ENCODE measurements at regions not wholly inside any gene's neighbourhood (a gene's known extent, or its start where the extent isn't known, plus 50 kb on each side); places are given as distances from the start of the nearest gene placed in this dataset.

DNA sequence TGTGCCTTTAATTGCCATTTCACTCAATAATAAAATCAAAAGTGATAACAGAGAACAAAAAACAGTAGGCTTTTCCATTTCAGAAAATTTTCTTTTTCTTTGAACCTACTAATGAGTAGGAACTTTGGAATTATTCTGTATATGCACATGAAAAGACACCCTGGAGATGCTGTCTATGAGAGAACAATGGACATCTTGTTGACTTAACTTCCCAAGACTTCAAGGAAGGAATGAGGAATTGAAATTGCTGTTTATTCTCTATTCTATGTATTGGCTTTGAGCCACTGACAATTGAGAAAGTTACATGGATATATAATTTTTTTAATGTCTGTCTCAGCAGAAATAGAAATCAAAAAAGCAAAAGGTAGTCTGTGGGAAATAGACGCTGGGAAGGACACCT, 98.6 kb upstream of the PCSK2 start:
- DNase-seq (ENCODE audit: low read depth), result no peak

DNA sequence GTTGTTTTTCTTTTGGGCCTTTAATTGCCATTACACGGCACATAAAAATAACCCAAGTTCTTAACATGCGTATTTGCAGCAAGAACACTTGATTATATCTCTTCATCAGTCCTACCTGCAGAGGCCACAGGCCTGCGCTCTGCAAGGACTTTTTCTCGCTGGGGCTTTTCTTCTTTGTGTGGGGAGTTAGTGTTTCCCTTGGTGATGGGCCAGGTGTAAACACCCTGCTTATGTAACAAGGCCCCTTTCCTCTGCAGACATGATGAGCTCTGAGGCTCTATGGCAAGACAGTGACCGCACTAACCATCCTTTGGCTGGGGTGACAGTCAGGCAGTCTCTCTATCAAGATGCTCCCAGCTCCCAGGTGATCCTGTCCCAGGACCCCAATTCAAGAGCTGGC, 97.8 kb upstream of the PCSK2 start:
- DNase-seq (ENCODE audit: low read depth), result no peak

DNA sequence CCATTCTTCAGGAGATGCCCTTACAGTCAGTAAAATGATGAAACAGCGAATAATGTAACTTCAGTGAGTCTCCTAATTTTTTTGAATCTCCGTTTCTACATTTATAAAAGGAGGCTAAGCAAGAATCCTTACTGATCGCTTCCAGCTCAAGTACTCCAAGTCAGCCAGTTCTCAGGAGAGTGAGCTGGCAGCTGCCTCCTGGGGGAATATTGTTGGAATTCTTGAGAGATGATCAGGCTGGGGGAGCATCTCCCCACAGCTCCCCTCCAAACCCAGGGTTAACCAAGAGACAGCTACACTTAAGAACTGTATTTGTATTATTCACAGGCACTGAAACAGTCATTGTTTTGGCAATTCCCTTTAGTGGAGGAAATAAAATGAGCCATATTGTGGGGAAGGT, 89.1 kb upstream of the PCSK2 start:
- DNase-seq (ENCODE audit: low read depth), result peak; percentile 7

DNA sequence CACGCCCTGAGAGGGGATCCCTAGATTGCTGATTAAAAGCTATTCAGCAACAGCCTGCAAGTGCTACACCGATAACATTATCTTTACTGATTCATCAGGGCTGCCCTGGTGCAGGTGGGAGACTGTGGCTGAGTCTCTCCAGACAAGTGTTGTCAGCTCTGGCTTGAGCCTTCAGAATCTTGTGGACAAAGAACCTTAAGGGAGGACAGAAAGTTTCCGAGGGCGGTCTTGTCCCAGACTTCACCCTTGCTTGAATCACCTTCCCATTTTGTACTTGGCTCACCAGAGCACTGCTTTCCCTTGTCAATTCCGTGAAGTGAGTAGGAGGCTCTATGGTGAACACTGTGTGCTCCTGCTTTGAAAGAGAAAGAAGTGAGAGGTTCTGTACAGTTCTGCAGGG, 88.6 kb upstream of the PCSK2 start:
- DNase-seq (ENCODE audit: low read depth), result no peak

DNA sequence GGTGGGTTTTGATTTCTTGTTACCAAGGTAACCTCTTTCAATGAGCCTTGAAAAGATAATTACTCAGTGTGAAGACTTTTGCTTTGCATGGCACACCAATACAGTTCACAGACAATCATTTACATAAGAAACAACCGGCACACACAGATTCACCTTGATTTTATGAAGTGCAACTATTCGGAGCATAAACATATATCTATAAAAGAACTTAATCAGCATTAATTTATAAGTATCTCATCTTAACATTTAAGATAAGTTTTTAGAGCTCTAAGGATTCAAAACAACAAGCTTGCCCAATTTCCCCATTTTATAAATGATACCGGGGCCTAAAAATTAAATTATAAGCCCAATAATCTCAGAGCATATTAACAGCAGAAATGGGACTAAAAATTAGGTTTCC, 85.9 kb upstream of the PCSK2 start:
- DNase-seq (ENCODE audit: low read depth), result no peak

DNA sequence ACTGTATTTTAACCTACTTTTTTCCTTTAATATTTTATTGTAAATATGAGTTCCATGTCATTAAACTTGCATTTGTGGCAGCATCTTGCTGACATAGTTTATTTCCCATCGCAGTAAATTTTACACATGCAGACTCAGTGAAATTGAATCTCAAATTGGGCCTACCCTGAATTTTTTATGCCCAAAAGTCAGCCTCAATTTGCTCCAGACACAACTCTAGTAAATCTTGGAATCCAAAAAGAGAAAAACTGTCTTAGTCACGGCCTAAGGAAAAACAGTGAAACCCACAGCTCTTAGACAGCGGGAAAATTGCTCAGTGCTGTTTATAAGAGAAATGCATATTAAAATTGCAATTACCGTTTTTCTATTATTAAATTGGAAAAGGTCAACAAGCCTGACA, 85.3 kb upstream of the PCSK2 start:
- no peak for DNase-seq (ENCODE audit: low read depth)

DNA sequence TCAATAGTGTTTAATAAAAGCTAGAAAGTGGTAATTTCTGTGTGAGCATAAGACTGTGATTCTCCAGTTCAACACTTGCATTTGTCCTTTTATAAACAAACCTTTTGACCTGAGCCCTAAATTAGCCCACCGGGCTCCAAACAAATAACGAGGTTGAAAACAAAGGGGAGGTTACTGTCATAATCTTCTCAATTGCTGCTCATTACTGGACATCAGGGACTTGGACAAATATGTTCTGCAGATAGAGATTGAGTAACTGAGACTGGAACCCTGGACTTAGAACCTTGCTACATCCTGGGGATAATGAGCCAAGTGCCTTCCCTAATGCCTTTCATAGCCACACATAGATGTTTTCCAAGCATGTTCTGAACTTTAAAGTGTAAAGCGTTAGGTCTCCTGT, 84.2 kb upstream of the PCSK2 start:
- DNase-seq (ENCODE audit: low read depth), result no peak

DNA sequence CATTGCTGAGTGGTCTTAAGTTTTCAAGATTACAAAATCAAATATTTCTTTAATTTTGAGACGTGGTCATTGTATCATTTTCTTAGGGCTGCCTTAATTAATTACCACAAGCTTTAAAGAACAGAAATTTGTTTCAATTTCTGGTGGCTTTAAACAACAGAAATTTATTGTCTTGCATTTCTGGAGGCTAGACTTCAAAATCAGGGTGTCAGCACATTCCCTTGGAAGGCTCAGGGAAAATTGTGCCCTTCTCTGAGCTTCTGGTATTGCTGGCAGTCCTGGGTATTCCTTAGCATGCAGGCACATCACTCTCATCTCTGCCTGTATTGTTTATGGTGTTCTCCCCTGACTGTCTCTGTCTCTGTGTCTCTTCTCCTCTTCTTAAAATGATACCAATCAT, 76.0 kb upstream of the PCSK2 start:
- DNase-seq (ENCODE audit: low read depth), result no peak

DNA sequence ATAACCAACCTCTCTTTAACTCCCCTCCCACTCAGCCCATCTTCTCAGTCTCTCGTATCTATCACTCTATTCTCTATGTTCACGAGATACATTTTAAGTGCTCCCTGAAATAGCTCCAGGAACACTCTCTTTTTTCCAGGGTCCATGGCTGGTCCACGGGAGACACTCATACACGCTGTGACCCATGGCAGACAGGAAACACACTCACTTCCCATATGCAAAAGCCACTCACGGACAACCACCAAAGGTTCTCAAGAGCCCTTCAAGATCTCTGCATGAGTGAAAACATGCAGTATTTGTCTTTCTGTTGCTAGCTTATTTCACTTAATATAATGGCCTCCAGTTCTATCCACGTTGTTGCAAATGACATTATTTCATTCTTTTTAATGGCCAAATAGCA, 71.4 kb upstream of the PCSK2 start:
- no peak for DNase-seq (ENCODE audit: low read depth)

DNA sequence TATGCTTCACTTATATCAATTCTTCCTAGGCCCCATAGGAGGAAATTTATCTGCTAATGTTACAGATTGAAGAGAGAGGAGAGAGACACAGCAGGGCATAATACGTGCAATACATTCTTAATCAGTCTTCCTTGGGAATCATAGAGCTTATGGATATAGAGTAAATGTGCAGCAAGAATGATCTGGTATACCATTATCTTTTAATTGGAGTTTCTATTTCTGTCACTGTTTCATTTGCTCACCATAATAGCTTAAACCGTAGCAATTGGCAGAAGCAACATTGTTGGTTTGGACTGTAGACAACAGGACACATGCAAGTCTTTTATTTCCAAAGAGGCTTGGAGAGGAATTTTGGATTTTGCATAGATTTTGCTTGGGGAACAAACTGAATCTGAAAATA, 68.1 kb upstream of the PCSK2 start:
- no peak for DNase-seq (ENCODE audit: low read depth)

DNA sequence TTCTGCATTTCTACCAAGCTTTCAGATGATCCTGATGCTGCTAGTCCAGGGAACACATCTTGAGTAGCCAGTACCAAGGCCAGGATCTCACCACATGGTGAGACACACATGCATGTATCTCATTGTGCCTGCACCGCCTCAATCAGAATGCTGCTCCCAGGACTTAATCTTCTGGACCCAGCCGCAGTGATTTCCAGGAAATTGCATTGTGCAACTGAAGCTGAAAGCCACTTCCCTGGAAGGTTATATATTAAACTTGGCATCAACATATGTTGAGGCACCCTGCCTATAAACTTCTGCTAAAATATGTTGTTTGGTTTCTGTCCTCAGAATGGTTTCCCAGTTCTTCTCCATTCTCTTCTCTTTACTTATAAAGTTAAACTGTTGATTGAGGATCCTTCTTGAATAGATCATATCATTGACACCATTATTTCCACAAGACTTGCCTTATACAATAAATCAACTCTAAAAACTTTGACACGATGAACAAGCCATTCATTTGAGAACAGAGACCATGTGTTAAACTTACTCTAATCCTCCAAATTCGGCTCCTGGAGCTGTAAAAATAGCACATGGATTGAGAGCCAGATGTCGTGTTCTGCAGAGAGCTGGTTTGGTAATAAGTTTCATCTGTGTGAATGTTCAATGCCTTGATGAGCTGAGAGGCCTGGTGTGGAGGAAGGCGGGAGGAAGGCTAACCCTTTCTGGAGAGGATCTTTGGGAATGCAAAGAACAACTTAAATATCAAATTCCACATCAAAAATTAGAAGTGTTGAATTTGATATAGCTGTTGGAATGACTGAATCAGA, 65.0 kb upstream of the PCSK2 start:
- DNase-seq (ENCODE audit: low read depth), result no peak

DNA sequence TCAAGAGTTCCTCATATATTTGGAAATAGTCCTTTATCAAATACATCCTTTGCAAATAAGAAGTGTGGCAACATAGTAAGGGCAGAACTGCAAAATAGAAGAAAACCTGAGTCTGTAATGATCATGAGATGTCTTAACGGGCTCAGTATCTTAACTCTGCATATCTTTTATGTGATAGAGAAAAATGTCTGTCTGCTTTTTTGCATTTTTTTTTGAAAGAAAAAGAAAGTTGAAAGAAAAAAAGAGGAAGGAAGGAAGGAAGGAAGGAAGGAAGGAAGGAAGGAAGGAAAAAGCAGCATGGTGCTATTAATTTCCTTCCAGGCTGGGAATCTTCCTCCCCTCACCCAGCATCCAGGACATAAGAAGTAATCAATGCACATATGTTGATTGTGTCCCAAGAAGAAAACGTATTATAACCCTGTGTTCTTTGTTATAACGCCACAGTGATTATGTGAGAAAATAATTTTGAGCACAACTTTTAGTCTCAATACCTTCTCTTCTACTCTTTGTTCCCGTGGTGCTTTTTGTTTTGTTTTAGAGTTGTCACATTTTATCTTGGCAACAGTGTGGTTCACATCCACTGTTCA, 58.7 kb upstream of the PCSK2 start:
- DNase-seq (ENCODE audit: low read depth), result no peak

DNA sequence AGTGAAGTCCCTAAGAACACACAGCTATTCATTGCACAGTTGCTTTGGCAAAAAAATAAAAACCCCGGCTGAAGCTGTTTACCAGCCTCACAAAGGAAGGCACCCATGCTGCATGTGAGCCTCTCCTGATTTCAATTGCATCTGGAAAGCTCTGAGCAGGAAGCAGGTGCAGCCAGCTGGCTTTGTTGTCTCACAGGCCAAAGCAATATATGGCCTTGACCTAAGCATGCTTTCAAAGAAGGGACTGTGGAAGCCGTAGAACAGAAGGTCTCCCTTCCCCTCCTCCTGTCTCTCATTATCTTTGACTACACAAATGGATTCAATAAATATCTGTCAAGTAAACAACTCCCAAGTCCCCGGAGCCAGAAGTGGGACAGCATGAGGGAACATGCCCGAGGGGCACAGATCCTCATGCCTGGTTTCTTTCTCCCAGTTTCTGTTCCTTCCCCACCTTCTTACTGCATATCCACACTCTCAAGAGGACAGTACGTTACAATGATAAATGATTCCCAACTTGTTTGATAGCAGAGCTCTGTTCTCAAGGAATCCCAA, 57.2 kb upstream of the PCSK2 start:
- no peak for DNase-seq (ENCODE audit: low read depth)

DNA sequence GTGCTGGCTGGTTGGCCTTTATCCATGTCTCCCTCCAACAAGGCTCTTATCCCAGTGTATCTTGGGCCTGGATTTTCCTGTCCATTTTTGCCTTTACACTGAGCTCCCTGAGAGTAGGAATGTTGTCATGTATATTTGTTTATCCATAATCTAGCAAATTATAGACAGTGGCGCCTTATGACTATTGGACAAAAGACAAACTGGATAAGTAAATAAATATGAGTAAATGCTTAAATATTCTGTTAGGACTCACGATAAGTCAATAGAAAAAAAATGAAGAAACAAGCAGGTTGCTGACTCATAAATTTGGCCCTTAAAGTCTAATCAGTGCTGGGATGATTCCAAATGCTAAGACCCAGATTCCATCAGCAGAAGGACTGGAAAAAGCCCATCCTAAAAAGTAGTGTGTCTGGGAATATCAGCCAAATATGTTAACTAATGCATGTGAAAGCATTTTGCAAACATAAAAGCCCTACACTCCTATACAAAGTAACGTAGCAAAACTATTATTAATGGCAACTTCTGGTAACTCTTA, 55.0 kb upstream of the PCSK2 start:
- DNase-seq (ENCODE audit: low read depth), result no peak

DNA sequence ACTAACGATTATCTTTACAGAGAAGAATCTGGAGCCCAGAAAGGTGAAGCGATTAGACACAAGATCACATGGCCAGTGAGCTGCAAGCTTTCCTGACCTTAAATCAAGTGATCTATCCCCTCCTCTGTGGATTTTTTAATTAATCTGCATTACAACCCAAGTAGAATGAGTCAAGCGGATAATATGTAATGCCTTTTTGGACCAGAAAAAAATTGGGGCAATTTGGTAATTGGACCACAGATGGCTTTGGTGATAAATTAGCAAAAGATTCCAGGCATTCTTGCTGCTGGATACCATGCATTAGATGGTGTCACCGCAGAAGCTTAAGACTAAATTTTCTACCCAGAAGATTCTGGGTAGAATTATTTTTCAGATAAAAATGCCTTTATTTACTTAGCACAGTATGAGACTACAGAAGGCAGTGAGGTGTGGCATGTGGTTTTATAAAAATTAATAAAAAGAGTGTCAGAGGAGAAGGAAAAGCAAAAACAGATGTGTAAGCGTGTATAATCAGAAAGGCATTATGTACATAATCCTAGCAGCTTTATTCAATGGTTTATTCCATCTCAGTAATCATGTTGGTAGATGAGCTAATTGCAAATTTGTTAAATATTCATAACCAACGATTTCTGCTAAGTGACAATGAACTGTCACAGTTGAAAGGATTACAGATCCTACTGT, 53.9 kb upstream of the PCSK2 start:
- no peak for DNase-seq (ENCODE audit: low read depth)

All from stromal cell of bone marrow (primary cell).